NCI-H1417 treated with DMSO at 0.1 percent for 48 hours (cell line): ENCODE measurements at regions not wholly inside any gene's neighbourhood (a gene's known extent, or its start where the extent isn't known, plus 50 kb on each side); places are given as distances from the start of the nearest gene placed in this dataset.
"Not testable (repeated sequence)": the region's sequence is repeated elsewhere in the genome, so short reads cannot be mapped to it uniquely, and the experiment has no call there.

ENCODE experiments used
- DNase-seq: peaks from one replicate; lab custom pipeline; 2025; lab: John Stamatoyannopoulos, UW

- DNase-seq = no peak
These were observed 664.7 kb downstream of the SLC6A15 start for GRCh38 chr12:84247931-84248330.

GRCh38 chr12:84243686-84244085, 668.9 kb downstream of the SLC6A15 start:
- DNase-seq = no peak

- no peak for DNase-seq
These were observed 689.8 kb downstream of the SLC6A15 start for GRCh38 chr12:84222841-84223240.

GRCh38 chr12:84218406-84218805, 694.2 kb downstream of the SLC6A15 start:
- DNase-seq = no peak

- no peak for DNase-seq
These were observed 710.6 kb downstream of the SLC6A15 start for GRCh38 chr12:84201976-84202375.

GRCh38 chr12:84198294-84198946, 714.2 kb downstream of the SLC6A15 start:
- no peak for DNase-seq

GRCh38 chr12:84191779-84192178, 720.8 kb downstream of the SLC6A15 start:
- DNase-seq = no peak

GRCh38 chr12:84186433-84186832, 726.2 kb downstream of the SLC6A15 start:
- no peak for DNase-seq

GRCh38 chr12:84183576-84183975, 729.0 kb downstream of the SLC6A15 start:
- no peak for DNase-seq

GRCh38 chr12:84174115-84174514, 738.5 kb downstream of the SLC6A15 start:
- DNase-seq = no peak

GRCh38 chr12:84172823-84173424, 739.7 kb downstream of the SLC6A15 start:
- no peak for DNase-seq

GRCh38 chr12:84166812-84167211, 745.8 kb downstream of the SLC6A15 start:
- DNase-seq = no peak

- DNase-seq = no peak
These were observed 746.5 kb downstream of the SLC6A15 start for GRCh38 chr12:84165998-84166571.

- DNase-seq = no peak
These were observed 751.3 kb downstream of the SLC6A15 start for GRCh38 chr12:84161296-84161695.

- no peak for DNase-seq
These were observed 753.3 kb downstream of the SLC6A15 start for GRCh38 chr12:84159260-84159659.

- no peak for DNase-seq
These were observed 755.4 kb downstream of the SLC6A15 start for GRCh38 chr12:84157170-84157569.

- not testable (repeated sequence) for DNase-seq
These were observed 757.3 kb downstream of the SLC6A15 start for GRCh38 chr12:84154991-84155930.

GRCh38 chr12:84154439-84154990, 758.1 kb downstream of the SLC6A15 start:
- DNase-seq = not testable (repeated sequence)

- DNase-seq = no peak
These were observed 762.4 kb downstream of the SLC6A15 start for GRCh38 chr12:84150201-84150600.

GRCh38 chr12:84148335-84148734, 764.3 kb downstream of the SLC6A15 start:
- DNase-seq = no peak

- no peak for DNase-seq
These were observed 775.7 kb downstream of the SLC6A15 start for GRCh38 chr12:84136862-84137367.
